ENCODE measurements at regions not wholly inside any gene's neighbourhood (a gene's known extent, or its start where the extent isn't known, plus 50 kb on each side); places are given as distances from the start of the nearest gene placed in this dataset.

DNA sequence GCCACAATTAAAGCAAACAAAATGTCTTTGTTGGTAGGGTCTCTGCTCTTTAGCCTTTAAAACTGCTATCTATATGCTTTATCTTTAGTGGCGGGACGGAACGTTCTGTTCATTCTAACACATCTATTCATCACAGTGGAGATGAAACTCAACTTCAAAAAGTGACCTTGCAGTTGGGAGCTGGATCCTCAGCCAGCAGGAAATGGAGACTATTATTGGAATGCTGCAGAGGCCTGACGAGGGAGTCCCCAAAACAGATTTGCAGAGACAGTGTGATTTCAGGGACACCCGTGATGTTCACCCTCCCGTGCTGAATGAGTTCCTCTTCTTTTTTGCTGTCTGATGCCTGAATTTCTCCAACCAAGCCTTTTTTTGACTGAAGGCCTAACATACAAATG is 306.0 kb upstream of the SHH start:
- H3K27ac ChIP-seq: no peak overlapping the region
- no peaks in the 10 kb centered on the region for H3K4me1 ChIP-seq (ENCODE audit: insufficient read depth)
- WGBS (ENCODE audit: low lambda C conversion rate, missing lambda C conversion rate): 72% methylated on average over 6 of the region's 6 CpGs
- TF ChIP-seq EZH2phosphoT487 (IDR thresholded peaks at IDR 0.05; ENCODE audit: low read depth, severe bottlenecking, unreplicated experiment) (no peak), EZH2 (IDR thresholded peaks at IDR 0.05; ENCODE audit: borderline replicate concordance) (no peak)
- TF ChIP-seq, protein P1, sequence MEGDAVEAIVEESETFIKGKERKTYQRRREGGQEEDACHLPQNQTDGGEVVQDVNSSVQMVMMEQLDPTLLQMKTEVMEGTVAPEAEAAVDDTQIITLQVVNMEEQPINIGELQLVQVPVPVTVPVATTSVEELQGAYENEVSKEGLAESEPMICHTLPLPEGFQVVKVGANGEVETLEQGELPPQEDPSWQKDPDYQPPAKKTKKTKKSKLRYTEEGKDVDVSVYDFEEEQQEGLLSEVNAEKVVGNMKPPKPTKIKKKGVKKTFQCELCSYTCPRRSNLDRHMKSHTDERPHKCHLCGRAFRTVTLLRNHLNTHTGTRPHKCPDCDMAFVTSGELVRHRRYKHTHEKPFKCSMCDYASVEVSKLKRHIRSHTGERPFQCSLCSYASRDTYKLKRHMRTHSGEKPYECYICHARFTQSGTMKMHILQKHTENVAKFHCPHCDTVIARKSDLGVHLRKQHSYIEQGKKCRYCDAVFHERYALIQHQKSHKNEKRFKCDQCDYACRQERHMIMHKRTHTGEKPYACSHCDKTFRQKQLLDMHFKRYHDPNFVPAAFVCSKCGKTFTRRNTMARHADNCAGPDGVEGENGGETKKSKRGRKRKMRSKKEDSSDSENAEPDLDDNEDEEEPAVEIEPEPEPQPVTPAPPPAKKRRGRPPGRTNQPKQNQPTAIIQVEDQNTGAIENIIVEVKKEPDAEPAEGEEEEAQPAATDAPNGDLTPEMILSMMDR (IDR thresholded peaks at IDR 0.05; ENCODE audit: poor library complexity): no peak
- no peaks in the 10 kb centered on the region for H3K36me3 ChIP-seq (replicated peaks; ENCODE audit: insufficient read depth, low read depth)
- H3K27me3 ChIP-seq: no peaks in the 10 kb centered on the region
- no peak overlapping the region for H3K4me2 ChIP-seq
- no peaks in the 10 kb centered on the region for H3K9me3 ChIP-seq (ENCODE audit: low read depth)
- H3K79me2 ChIP-seq: no peaks in the 10 kb centered on the region
- H2AFZ ChIP-seq: no peak overlapping the region
- H3K9me2 ChIP-seq (replicated peaks; ENCODE audit: insufficient read depth): no peaks in the 10 kb centered on the region
- H4K20me1 ChIP-seq (ENCODE audit: insufficient read depth, poor library complexity, severe bottlenecking): no peaks in the 10 kb centered on the region
- H3K4me3 ChIP-seq: no peak overlapping the region
- DNase-seq (ENCODE audit: low spot score): no peak

DNA sequence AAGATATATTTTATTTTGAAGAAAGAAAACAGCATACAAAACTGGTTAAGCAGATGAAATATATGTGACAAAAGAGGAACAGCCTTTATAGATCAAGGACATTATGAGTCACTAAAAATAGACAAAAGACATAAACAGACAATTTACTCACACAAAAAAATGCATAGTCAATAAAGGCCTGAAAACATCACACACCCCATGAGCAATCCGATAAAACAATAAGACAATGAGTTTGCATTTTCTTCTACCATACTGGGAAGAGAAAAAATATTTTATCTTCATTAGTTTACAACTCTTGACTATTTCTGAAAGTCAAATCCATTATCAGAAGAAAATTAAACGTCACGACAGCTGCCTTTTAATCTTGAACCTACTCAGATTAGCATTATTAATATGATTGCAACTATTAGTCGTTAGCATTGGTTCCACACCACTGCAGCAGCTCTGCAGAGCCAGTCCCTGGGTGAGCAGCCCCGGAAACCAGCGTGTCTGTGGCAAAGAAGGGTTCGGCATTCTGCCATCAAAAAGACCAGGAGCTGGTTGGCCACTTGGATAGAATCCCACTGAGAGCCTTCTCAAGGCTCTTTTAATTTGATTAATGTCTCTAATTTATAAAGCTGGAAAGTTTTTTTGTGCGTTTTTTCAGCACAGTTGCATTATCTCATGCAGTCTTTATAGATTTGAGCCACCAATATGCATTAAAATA is 305.4 kb upstream of the SHH start:
- H3K9me3 ChIP-seq (ENCODE audit: low read depth): no peaks in the 10 kb centered on the region
- H3K9me2 ChIP-seq (replicated peaks; ENCODE audit: insufficient read depth): no peaks in the 10 kb centered on the region
- H3K79me2 ChIP-seq: no peaks in the 10 kb centered on the region
- 86% methylated on average over 8 of the region's 8 CpGs for WGBS (ENCODE audit: low lambda C conversion rate, missing lambda C conversion rate)
- H3K4me2 ChIP-seq: no peak overlapping the region
- H3K27me3 ChIP-seq: no peaks in the 10 kb centered on the region
- no peak overlapping the region for H3K4me3 ChIP-seq
- H4K20me1 ChIP-seq (ENCODE audit: insufficient read depth, poor library complexity, severe bottlenecking): no peaks in the 10 kb centered on the region
- no peaks in the 10 kb centered on the region for H3K4me1 ChIP-seq (ENCODE audit: insufficient read depth)
- no peak overlapping the region for H2AFZ ChIP-seq
- no peaks in the 10 kb centered on the region for H3K36me3 ChIP-seq (replicated peaks; ENCODE audit: insufficient read depth, low read depth)
- no peak overlapping the region for H3K27ac ChIP-seq
- TF ChIP-seq EZH2phosphoT487 (IDR thresholded peaks at IDR 0.05; ENCODE audit: low read depth, severe bottlenecking, unreplicated experiment): no peak
- TF ChIP-seq EZH2 (IDR thresholded peaks at IDR 0.05; ENCODE audit: borderline replicate concordance): no peak
- TF ChIP-seq, protein P1 (IDR thresholded peaks at IDR 0.05; ENCODE audit: poor library complexity): no peak
- DNase-seq (ENCODE audit: low spot score): no peak

DNA sequence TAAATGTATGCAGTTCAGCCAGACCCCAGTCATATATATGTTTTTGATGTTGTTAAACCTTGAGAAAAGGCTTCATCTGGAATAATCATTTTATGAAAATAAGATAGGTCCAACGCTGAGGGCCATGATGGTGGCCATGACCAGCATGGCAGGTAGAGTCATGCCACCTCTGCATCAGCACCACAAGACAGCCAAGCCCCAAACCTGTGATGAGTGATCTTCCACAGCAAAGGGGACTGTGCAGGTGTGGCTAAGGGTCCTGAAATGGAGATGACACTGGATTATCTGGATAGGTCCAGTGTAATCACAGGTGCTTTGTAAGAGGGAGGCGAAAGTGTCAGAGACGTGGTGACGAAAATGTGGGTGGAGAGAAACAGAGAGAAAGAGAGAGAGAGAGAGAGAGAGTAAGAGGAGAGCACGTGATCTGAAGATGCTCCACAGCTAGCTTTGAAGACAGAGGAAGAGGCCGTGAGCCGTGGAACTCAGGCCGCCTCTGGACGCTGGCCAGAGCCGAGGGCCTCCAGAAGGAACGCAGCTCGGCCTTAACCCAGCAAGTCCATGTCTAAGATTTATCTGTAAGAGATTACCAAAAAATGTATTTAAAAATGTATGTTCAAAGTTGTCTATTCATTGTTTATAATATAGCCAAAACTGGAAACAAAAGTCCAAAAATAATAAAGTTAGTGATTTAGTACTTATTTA is 304.4 kb upstream of the SHH start:
- WGBS (ENCODE audit: low lambda C conversion rate, missing lambda C conversion rate): 83% methylated on average over 12 of the region's 12 CpGs
- Histone ChIP-seq H3K9me3 (ENCODE audit: low read depth) (no peaks in the 10 kb centered on the region), H3K4me2 (no peak overlapping the region), H3K79me2 (no peaks in the 10 kb centered on the region), H3K36me3 (replicated peaks; ENCODE audit: insufficient read depth, low read depth) (no peaks in the 10 kb centered on the region), H2AFZ (no peak overlapping the region), H3K9me2 (replicated peaks; ENCODE audit: insufficient read depth) (no peaks in the 10 kb centered on the region), H3K27me3 (no peaks in the 10 kb centered on the region), H3K4me3 (no peak overlapping the region), H3K27ac (no peak overlapping the region), H3K4me1 (ENCODE audit: insufficient read depth) (no peaks in the 10 kb centered on the region), H4K20me1 (ENCODE audit: insufficient read depth, poor library complexity, severe bottlenecking) (no peaks in the 10 kb centered on the region)
- TF ChIP-seq, protein P1 (IDR thresholded peaks at IDR 0.05; ENCODE audit: poor library complexity): no peak
- TF ChIP-seq EZH2 (IDR thresholded peaks at IDR 0.05; ENCODE audit: borderline replicate concordance) (no peak), EZH2phosphoT487 (IDR thresholded peaks at IDR 0.05; ENCODE audit: low read depth, severe bottlenecking, unreplicated experiment) (no peak)
- no peak for DNase-seq (ENCODE audit: low spot score)

Measured in hepatocyte (in vitro differentiated cells).